ACC112 (cell line): ENCODE measurements at regions not wholly inside any gene's neighbourhood (a gene's known extent, or its start where the extent isn't known, plus 50 kb on each side); places are given as distances from the start of the nearest gene placed in this dataset.
A peak's percentile ranks its signal among the peaks of the same experiment; 100 is the strongest.

Experiments used
- H2AFZ ChIP-seq: fragments of 200-600 bp; sonication (generic); one replicate; pipeline ENCODE4 v1.6.0; 2017; ENCODE audit warnings: antibody characterized with exemption, low read length; ENCODE audit not compliant: unreplicated experiment
- H3K27ac ChIP-seq: fragments of 200-600 bp; sonication (generic); 2 replicates; pipeline ENCODE4 v1.5.1; 2014; ENCODE audit warnings: low read depth, mild to moderate bottlenecking, antibody characterized with exemption, low read length, moderate library complexity
- H3K27me3 ChIP-seq: fragments of 200-600 bp; sonication (generic); 2 replicates; pipeline ENCODE4 v1.6.1; 2014; ENCODE audit warnings: mild to moderate bottlenecking, antibody characterized with exemption, low read length, moderate library complexity, mixed read lengths; ENCODE audit not compliant: insufficient read depth
- H3K36me3 ChIP-seq: fragments of 200-600 bp; sonication (generic); 2 replicates; pipeline ENCODE4 v1.6.1; 2016; ENCODE audit warnings: mild to moderate bottlenecking, antibody characterized with exemption, low read length, moderate library complexity, mixed read lengths; ENCODE audit not compliant: insufficient read depth
- H3K4me1 ChIP-seq: fragments of 200-600 bp; sonication (generic); one replicate; pipeline ENCODE4 v1.6.1; 2016; ENCODE audit warnings: low read length, mixed read lengths; ENCODE audit not compliant: insufficient read depth, unreplicated experiment, control insufficient read depth
- H3K4me3 ChIP-seq: fragments of 200-600 bp; sonication (generic); 2 replicates; pipeline ENCODE4 v1.5.1; 2014; ENCODE audit warnings: mild to moderate bottlenecking, low read depth, low read length
- H3K79me2 ChIP-seq: fragments of 200-600 bp; sonication (generic); one replicate; pipeline ENCODE4 v1.6.0; 2016; ENCODE audit warnings: low read length; ENCODE audit not compliant: control insufficient read depth, unreplicated experiment, insufficient read depth

GRCh38 chr1:103171041-103171590 lies 62.8 kb upstream of the COL11A1 start:
- H3K36me3 ChIP-seq, result no peaks in the 10 kb centered on the region

GRCh38 chr1:103170609-103171008 lies 62.3 kb upstream of the COL11A1 start:
- Histone ChIP-seq H3K4me1 (no peaks in the 10 kb centered on the region), H3K27me3 (no peaks in the 10 kb centered on the region), H3K36me3 (no peaks in the 10 kb centered on the region), H2AFZ (no peak overlapping the region), H3K4me3 (no peak overlapping the region), H3K27ac (no peak overlapping the region), H3K79me2 (no peaks in the 10 kb centered on the region)

More at GRCh38 chr1:103171041-103171590, 62.8 kb upstream of the COL11A1 start:
- Histone ChIP-seq H2AFZ (no peak overlapping the region), H3K27me3 (no peaks in the 10 kb centered on the region), H3K27ac (no peak overlapping the region), H3K4me3 (no peak overlapping the region), H3K79me2 (no peaks in the 10 kb centered on the region), H3K4me1 (no peaks in the 10 kb centered on the region)

GRCh38 chr1:103162360-103162759 lies 54.0 kb upstream of the COL11A1 start:
- Histone ChIP-seq H3K4me3 (no peak overlapping the region), H3K27me3 (no peaks in the 10 kb centered on the region), H3K4me1 (no peaks in the 10 kb centered on the region), H3K36me3 (no peaks in the 10 kb centered on the region), H2AFZ (no peak overlapping the region), H3K79me2 (no peaks in the 10 kb centered on the region), H3K27ac (no peak overlapping the region)

GRCh38 chr1:103160281-103160680 lies 52.0 kb upstream of the COL11A1 start:
- no peaks in the 10 kb centered on the region for H3K4me1 ChIP-seq
- H3K4me3 ChIP-seq, result no peak overlapping the region
- no peaks in the 10 kb centered on the region for H3K79me2 ChIP-seq
- no peaks in the 10 kb centered on the region for H3K36me3 ChIP-seq
- no peak overlapping the region for H3K27ac ChIP-seq
- H3K27me3 ChIP-seq, result no peaks in the 10 kb centered on the region
- H2AFZ ChIP-seq, result peak overlapping the region; percentile 14
